Fibroblast of skin of left quadriceps (primary cell): ENCODE measurements at regions not wholly inside any gene's neighbourhood (a gene's known extent, or its start where the extent isn't known, plus 50 kb on each side); places are given as distances from the start of the nearest gene placed in this dataset.
"Not testable (repeated sequence)": the region's sequence is repeated elsewhere in the genome, so short reads cannot be mapped to it uniquely, and the experiment has no call there.

ENCODE experiments used
- DNase-seq, 2 experiments: peaks; one replicate each; pipeline ENCODE4 v3.0.0-alpha.2; 2013; ENCODE audit warnings: low read depth in 2 of 2

DNA sequence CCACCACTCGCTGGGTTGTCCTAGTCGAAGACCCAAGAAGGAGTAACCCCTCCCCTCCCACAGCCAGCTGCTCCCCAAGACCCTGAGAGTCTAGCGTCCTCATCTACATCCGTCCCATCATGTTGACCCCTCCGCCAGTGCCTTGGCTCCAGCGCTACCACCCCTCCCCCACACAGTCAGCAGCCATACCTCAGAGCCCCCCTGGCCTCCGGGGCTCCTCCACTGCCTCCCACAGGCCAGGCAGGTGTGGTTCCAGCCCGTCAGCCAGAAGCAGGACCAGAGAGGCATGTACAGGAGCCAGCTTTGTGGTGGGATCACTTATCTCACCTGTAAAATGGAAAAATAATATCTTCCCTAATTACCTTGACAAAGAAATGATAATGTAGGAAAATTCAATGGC is 51.5 kb upstream of the PHF21B start:
- no peak for DNase-seq

DNA sequence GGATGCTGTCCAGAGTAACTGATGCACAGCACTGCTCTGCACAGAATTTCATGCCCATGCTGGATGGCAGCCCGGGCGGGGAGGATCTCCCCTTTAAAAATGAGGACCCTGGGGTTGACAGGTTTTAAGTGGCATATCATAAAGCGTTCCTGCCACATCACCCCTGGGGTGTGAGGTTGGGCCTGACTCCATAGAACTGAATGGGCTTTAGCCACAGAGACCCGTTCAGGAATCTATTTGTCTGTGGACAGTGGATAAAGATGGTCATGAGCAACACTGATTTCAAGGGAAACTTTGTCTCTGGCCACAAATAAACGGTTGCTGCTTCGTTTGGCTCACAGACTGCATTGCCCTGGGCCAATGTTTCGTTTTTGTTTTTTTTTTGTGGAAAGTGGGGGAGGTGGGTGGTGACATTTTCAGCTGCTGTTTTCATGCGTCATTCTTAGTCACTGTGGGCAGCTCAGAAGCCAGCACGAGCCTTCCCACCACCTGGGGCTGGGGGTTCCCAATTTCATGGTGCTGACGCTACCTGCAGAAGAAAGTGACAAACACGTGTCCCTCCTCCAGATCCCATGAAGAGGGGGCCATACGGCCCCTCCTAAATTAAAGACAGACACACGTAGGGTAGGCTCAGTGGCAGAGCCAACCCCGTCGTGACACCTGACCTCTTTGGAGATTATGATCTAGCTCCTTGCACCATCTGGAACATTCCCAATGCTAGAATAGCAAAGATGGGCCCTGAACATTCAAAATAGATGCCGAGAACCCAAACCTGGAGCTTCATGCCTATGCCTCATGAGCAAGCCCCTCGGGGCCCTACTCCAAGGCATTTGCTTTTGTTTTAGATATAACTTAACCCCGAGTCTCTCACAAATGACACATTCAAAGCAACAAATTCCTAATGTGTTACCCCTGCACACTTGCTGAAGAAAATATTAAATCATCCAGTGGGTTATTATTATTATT is 54.8 kb upstream of the PHF21B start:
- no peak for DNase-seq

DNA sequence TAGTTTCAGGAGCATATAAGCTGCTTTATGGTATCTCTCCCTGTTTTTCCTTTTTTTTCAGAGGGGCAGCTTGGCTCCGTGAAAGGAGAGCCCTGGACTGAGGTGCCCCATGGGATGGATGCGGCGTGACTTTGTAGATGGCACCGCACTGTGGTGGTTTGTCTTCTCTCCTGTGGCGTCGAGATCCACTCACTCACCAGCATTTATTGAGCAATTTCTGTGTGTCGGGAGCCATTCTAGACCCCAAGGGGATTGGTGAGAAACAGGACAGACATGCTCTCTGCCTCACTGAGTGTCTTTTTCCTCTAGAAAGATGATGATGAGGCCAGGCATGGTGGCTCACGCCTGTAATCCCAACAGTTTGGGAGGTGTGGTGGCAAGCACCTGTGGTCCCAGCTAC is 55.9 kb upstream of the PHF21B start:
- DNase-seq = no peak

DNA sequence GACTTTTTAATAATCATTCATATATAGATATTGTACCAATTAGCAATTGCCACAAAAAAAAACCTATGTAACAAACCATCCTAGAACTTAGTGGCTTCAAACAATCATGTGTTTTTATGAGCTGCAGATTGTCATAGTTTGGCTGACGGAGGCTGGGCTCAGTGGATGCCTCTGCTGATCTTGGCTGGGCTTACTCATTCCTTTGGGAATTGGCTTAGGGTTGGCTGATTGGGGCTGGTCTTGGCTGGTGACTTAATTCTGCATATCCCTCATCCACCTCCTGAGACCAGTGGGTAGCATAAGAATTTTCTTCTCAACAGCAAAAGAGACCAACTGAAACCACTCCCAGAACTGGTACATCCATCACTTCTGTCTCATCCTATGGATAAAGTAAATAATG is 57.9 kb upstream of the PHF21B start:
- DNase-seq = no peak

DNA sequence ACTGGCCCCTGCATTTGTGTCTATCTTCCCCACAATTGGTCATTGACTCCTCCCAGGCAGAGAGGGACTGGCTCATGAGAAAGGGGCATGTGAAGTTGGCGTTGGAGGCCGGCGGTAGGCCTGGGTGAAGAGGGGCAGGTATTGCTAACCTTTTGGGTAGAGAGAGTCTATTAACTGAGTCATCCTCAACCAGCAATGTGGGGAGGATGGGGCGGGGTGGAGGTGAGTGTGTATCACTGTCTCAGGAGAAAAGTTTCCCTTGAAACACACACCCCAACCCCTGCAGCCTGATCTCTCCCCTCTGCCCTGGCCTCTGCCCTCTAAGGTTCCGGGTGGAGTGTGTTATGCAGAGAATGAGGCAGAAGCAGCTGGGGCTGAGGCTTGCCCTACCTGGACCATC is 60.1 kb upstream of the PHF21B start:
- DNase-seq = no peak

GRCh38 chr22:45071618-45072017 is 61.8 kb upstream of the PHF21B start:
- DNase-seq = no peak

- DNase-seq = no peak
Measured at GRCh38 chr22:45072322-45072903, 62.6 kb upstream of the PHF21B start.

DNA sequence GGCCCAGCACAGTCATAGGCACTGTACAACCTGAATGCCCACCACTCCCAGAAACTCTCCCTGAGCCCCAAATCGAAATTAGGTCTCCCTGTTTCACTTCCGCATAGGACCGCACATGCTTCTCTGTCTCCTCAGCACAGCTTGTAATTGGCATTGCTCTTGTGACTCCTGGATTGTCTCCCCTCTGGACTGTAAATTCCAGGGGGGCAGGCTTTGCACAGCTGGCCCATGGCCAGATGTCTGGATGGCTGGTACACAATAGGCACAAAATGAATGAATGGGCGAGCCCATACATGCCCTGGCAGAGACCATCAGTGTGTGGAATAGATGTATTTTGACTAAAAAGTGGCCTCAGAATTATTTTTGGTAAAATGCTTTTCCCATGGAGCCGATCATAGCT is 63.3 kb upstream of the PHF21B start:
- DNase-seq = no peak

GRCh38 chr22:45077286-45077685 is 67.5 kb upstream of the PHF21B start:
- no peak for DNase-seq

GRCh38 chr22:45077826-45078334 is 68.1 kb upstream of the PHF21B start:
- DNase-seq = no peak

GRCh38 chr22:45082795-45083194 is 73.0 kb upstream of the PHF21B start:
- no peak for DNase-seq

DNA sequence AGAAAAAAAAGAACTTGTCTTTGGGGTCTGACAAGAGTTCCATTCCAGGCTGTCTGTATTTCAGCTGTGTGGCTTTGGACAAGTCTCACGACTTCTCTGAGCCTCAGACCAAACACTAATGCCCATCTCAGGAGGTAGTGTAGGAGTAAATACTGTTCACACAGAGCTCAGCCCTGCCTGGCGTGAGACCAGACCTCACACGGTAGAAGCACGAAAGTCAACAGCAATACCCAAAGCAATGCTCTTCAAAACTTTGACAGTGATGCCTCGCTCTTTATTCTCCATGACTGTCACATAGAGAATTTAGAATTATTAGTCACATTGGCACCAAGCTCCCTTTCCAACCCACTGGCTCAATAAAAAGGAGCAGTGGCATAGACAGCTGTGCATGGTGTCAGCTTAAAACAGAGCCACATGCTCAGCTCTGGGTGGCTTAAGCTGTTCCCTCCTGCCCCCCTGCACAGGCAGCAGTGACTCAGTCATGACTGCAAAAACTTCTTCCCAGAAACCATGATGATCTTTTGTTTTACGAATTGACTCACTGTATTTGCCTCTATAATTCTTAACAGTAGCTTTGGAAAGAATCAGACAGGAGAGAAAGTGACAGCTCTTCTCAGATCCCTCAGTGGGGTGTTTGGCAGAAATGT is 74.0 kb upstream of the PHF21B start:
- DNase-seq = peak; percentile 20 to 40

GRCh38 chr22:45084400-45084920 is 74.7 kb upstream of the PHF21B start:
- DNase-seq = no peak

DNA sequence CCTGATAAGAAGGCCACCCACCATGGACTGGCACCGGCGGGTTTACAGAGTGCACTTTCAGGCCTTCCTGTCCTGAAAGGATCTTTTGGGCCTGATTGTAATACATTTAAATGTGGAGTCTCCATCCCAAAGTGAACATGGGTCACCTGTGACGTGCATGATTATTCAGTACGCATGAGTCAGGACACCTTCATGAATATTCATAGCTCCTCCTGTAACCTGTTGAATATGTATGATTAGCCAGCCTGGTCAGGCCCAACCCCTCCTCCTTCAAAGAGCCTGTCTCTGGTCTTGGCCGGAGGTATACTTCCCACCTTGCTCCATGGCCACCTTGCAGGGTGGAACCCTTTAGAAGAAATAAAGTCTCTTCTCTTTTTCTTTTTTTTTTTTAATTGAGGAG is 75.9 kb upstream of the NUP50 start:
- DNase-seq = no peak

DNA sequence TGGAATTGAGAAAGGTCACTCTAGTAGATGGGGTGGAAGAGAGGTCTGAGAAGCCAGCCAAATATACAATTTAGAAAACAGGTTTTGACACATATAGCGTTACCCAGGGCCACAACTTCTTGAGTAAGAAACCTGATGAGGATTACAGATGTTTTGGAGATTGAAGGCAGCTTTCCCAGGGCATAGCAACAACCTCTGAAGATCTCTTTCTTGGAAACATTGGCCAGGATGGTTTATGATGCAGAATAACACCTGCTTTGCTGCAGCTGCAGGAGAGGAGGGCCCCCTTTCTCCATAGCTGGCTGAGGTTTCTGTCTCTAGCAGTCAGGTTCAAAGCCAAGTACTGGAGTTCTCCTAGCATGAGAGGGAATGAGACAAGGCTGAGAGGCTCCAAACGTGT is 75.1 kb upstream of the NUP50 start:
- DNase-seq = no peak

GRCh38 chr22:45090497-45090910 is 73.2 kb upstream of the NUP50 start:
- DNase-seq = no peak

DNA sequence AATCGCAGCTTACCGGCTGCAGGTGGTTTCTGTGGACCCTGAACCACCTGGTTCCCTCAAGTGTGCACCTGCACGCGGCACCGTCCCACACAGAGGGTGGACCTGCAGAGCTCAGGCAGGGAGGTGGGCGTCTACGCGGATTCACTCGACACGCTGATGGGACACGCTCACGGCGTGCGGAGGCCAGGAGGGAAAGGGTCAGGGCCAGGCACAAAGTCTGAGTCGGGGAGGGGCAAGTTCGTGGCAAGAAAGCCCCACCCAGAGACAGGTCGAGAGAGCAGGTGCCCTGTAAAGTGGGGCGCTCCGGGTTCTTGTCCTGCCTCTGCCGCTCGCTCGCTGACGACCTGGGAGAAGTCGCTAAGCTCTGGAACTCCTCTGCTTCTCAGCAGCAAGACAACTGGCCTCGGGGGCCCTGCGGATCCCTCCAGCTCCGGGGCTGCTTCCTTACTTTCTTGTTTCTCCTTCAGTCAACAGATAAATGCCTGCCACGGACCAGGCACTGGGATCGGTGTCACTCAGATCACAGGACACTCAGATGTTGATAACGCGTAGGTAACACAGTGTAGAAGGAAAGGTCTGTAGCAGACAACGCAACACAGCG is 72.4 kb upstream of the NUP50 start:
- DNase-seq = no peak

DNA sequence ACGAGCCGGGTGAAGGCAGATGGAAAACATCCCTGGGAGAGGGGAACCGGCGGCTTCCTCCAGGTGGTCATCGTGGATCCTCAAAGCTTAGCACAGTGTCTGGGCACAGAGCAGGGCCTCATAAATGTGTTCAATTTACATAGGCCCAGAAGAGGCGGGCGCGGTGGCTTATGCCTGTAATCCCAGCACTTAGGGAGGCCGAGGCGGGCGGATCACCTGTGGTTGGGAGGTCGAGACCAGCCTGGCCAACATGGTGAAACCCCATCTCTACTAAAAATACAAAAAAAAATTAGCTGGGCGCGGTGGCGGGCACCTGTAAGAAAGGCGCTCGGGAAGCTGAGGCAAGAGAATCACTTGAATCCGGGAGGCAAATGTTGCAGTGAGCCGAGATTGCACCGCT is 71.8 kb upstream of the NUP50 start:
- DNase-seq = not testable (repeated sequence)

GRCh38 chr22:45092644-45093043 is 71.1 kb upstream of the NUP50 start:
- no peak for DNase-seq

DNA sequence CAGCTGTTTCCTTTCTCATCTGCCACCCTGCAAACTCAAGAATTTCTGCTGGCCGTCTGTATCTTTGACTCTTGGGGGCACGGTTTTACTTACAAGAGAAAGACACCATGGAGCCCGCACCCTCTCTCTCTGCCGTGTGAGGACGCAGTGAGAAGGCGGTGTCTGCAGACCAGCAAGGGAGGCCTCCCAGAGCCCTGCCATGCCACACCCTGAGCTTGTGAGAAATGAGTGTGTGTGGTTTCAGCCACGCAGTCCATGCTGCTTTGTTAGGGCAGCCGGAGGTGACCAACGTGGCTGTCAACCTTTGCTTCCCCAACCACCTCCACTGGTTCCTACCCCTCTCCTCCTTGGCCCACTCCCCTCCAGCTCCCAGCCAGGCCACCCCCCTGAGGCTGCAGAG is 70.1 kb upstream of the NUP50 start:
- no peak for DNase-seq

DNA sequence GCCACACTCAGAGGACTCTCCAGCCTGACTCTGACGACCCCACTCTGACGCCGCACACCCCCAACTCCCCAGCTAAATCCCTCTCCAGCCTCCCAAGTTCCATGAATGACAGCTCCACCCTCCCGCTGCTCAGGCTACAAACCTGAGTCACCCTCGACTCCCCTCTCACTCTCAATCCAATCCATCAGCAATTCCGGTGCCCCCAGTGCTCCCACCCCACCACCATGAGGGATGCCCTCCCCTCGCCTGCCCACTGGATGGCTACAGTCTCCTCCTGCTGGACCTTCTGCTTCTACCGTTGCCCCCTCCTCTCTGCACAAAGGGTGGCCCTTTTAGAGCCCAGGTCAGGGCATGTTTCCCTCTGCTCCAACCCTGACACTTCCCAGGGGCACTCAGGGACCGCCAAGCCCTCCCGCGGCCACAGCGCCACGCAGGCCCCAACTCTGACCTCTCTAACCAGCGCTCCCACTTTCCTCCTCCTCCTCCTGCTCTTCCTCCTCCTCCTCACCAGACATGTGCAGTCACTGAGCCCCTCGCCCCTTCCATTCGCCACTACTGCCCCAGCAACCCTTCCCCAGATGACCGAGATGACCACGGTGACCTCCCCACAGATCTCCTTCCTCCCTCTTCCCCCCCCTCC is 69.5 kb upstream of the NUP50 start:
- DNase-seq = no peak
